Stimulated activated CD4-positive, alpha-beta T cell treated with anti-CD3 and anti-CD28 coated beads, Interleukin-2, amount 100 ng/mL, for 24 hours (primary cell): ENCODE measurements at regions not wholly inside any gene's neighbourhood (a gene's known extent, or its start where the extent isn't known, plus 50 kb on each side); places are given as distances from the start of the nearest gene placed in this dataset.

ENCODE experiments used
- DNase-seq, 2 donors: peaks; one replicate each; pipeline ENCODE4 v3.0.0-alpha.2; 2020

DNA sequence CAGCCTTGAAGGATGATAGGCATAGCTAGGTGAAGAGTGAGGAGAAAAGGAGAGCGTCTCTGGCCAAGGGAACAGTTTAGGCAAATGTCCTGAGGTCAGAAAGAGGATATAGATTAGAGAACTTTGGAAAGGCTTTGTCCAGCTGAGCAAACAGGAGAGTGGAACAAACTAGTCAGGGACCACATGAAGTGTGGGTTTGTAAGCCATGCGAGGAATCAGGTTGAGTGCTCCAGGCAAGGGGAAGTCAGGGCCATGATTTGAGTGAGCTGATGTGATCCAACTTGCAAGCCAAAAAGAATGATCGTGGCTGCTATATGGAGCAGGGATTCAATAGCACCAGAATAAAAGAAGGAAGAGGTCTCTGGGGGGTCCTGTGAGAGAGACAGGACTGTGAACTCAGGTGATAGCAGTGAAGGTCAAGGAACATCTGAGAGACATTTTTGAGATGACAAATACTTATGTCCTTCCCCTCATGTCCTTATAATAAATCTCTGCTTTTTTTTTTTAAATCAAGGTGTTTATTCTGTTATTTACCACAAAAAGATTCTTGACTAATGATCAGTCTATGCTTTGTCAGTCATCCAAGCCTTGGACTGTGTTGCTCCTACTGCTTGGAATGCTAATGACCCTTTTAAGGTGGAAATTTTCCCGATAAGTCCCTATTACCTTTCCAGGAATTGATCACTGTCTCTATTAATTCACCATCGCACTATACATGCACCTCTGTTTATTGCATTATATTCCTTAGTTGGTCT, 472.6 kb downstream of the TXNL1 start:
- no peak for DNase-seq

DNA sequence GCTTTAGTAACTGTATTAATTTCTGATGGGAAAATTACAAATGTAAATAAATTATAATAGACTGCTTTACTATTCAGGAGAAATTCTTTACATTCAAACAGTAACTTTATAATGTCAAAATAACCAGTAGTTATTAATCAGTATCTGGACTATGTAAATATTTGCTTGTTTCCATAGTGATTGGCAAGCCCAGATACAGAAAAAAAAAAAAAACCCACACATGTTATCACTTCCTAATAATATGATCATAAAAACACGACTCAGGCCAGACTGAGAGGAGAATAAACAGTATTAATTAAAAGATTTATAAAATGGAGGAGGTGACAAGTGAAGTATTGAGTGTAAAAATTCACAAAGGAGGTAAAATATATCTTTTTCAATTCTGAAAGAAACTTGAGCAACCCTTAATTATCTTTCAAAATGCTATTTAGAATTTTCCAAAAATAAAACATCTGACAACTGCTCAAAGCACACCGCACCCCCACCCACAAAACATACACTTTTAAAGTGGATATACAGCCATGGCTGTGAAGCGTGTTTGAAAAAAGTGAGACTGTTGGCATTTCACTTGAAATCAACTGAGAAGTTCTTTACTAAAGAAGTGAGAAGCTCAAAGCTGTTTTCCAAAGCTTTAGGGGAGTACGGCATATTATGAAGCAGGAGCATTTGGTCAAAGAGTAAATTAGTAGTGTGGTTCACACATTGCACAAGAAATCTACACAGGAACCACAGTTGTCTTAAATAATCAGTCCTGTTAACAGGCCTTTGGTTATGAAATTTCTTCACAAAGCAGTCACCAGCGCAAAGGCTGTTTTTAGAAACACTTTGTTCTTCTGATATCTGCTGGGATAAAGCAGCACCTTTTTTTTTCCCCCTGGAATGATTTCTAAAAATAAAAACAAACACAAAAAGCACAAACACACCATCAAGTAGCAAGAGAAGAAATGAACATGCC, 475.8 kb downstream of the TXNL1 start:
- no peak for DNase-seq

DNA sequence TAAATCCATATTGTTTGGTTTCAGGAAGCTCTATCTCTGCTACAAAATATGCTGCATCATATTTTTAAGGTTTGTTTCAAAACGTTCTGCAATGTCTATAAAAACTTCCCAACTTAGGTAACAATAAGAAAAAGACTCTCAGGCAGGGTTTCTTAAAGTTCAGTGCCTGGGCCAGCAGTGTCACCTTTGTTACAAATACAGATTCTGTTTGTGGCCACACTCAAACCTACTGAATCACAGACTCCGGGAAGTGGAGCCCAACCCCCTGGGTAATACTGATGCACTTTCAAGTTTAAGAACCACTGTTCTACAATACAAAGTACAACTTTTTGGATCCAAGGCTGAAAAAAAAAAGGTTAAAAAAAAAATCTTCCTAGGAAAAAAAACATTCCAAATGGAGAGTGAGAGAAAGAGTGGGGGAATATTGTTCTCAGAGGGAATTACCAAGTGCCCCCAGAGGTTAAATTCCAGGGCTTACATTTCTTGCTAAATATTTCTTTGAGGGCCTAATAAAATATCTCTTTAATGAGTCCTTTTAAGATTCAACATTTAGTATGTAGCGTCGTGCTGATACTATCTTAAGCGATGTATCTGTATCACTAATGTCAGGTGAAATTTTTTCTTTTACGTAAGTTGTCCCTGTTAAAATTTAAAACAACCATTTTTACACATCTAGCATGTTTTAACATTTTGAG, 476.7 kb downstream of the TXNL1 start:
- DNase-seq, result no peak

DNA sequence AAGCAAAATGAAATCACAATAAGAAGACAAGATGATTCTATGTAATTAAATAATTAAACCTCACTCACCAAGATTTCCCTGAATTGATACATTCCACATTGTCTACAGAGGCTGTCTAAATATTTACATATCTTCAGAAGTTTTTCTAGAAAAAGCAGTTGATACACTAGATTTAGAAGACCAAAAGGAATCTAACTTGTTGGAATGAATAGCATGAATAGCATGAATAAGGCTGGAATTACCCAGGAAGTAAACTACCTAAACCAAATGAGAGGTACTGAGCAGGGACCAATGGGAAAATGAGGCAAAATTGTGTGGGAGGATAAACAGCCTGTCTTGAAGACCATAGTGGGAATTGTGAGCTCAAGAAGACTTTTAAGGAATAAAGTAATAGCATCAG, 479.7 kb downstream of the TXNL1 start:
- DNase-seq, result no peak

DNA sequence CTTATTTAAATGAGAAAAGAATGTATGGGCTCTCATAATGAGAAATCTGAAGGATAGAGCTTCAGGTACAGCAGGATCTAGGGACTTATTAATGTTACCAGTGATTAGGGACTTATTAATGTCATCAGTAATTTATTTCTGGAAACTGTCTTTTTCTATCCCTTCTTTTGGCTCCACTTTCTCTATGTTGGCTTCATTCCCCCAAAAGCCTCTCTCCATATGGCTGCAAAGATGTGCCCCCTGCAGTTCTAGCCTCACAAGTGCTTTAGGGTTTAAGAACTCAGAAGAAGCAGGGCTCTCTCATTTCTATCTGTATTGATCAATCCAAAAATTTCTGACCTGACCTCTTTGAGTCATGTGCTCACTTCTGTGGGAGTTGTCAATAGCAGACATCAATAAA, 480.9 kb downstream of the TXNL1 start:
- DNase-seq, result no peak

DNA sequence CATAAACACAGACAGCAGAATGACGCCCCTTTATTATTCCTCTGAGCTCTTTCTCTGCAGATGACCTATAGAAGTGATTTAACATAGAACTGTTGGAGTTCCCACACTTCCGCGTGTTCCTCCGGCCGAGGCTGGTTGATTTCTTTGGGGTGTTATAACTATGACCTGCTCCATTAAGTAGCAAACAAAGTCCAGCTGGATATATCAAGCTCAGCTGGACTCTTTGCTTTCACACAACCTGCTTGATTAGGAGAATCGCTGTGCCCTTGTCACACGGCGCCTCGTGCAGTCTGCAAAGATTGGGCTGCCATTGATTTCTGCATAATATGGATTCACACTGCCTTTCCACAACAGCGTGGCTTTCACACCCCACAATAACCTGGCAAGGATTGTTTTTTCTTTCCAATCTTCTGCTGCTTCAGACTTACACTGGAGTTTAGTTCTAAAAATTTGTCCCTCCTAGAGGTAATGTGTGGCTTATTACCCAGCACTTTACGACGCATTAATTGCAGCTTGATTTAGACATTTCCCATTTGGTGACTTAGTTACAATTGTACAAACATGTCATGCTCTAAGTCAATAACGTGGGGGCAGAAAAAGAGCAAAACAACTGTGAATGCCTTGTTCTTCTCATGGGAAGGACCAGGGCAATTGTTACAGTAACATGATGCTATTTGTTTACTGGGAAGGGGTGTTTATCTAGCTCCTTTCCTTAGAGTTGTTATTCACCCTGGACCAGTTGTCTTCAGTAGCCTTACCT, 485.7 kb downstream of the TXNL1 start:
- DNase-seq, result no peak

DNA sequence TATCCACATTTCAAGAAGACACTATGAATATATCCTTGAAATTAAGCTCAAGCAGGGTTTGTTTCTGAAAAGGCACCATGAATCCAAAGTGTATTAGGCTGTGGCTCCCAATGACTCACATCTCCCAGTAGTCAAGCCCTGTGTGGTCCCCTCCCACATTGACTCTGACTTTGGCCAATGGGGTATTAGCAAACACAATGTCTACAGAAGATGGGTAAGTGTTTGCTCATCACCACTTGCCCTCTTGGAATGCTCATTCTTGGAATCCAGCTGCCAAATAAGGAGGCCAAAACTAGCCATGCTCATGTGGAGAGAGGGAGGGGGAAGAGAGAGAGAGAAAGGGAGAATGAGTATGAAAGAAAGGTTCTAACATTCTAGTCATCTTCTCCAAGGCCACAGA, 490.0 kb downstream of the TXNL1 start:
- no peak for DNase-seq

DNA sequence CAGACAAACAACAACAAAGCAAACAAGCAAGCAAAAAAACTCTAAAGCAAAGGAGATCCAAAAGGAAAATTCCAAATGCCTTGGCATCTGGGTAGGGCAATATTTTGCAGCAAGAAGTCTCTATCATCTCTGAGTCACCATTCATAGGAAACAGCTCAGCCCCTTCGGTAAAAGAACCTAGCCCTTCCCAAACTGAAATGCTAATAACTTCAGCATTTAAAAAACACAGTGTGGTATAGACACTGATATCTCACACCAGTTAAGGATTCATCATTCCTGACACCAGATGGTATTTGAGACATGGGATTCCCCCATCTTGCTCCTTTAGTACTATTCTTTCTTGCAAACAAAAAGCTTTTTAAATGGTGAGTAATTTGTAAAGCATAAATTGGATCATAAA, 491.8 kb downstream of the TXNL1 start:
- no peak for DNase-seq

DNA sequence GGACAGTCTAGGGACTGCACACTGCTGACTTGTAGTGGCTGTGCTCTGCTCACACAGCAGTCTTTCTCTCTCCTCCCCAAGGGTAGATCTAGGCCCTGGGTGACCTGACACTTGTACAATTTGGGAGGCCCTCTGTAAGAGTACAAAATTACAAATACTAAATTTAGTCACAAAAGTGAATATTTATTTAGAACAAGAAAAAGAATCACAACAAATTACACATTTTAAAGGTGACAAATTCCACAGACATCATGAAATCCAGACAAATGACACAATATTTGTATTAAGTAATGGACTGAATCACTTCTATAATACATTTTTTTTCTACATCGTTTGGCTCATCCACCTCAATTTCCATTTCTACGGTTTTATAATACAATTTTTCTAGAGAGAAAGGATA, 496.4 kb downstream of the TXNL1 start:
- no peak for DNase-seq

DNA sequence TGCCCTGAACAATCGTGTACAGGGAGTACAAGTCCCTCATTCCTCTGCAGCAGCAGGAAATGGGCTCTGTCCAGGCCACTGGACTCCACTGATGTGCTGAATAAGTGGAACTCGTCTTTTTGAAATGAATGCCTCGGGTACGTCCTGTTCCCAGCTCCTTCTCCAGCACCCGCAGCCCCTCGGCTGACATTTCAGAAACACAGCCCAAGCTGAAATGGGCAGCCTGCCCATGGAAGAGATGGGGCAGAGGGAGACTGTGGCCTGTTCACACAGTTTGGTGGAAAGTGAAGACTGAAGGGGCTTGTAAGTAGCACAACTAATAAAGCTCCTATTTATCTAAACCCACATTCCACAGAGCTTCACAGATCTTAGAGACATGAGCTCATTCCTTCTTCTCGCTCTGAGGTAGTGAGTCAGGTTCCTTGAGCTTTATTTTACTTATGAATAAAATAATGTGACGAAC, 498.6 kb downstream of the TXNL1 start:
- no peak for DNase-seq

DNA sequence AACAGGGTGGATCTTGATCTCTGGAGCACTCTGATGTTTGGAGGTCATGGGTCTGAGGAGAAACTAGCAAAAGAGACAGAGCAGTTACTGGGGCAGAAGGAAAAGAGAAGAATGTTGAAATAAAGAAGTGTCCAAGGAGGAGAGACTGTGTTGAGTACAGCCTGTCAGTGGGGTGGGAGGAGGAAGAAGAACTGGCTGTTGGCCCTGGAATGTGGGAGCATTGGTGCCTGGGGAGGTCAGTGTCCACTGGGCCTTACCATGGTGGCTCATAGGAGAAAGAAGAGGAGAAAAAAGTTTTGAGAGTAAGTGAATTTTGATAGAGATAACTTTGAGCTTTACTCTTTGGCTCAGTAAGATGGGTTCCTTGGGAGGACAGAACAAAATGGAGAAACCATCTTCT, 499.0 kb downstream of the TXNL1 start:
- DNase-seq, result no peak

DNA sequence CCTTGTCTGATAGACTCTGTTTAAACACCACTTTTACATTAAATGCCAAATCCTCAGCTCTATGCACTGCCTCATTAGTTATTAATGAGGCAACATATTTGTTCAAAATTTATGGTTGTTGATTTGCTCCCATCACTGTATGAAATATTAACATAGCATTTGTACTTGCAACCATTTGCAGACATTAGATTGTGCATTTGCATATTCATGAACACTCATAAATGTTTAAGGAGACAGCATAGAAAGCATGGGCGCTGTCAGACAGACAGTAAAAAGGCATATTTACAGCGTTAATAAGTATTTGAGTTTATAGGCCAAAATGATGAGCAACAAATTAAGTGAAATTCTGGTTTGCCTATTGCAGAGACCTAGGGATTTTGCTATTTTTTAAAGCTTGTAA, 502.3 kb downstream of the TXNL1 start:
- no peak for DNase-seq

DNA sequence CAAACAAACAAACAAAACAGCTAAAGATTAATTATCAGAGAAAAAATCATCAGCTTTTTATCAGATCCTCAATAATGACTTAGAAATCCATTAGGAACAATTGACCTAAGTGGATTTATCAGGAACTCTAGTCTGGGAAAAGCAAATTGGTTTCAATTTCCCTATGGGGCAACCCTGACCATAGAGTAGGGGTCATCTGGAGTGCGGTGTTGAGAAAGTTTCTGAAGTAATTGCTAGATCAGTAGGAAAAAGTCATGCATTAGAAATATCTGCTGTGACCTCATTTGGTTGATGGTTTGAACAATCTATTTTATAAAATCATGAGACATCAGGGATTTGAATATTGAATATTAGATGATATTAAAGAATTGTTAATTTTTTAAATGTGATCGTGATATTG, 507.9 kb downstream of the TXNL1 start:
- DNase-seq, result no peak

DNA sequence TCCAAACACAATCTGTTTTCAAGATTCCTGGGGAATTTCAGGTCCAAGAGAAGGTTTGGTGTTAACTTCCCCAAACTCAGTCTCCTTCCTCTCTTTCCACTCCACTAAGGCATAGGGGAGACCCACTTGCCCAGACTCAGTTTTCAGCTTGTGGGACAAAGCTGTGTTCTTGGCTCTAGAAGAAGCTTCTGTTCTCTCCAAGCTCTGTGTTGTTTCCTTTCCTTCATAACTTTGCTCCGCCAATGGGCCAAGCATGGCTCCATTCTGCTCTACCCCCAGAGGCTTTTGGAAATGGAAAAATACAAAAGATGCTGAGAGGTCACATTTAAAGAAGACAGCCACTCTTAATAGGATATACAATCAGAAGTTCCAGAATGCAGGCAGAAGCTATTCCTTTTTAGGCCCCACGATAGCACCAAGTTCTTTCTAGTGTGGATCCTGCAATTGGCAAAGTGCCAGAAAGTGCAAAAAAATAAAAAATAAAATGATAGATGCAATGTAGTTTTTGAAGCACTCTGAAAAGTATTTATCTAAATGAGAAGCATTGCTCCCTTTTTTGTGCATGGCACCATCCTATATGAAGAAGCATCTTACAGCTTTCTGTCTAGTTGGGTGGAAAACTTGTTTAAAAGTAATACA, 510.1 kb downstream of the TXNL1 start:
- no peak for DNase-seq

DNA sequence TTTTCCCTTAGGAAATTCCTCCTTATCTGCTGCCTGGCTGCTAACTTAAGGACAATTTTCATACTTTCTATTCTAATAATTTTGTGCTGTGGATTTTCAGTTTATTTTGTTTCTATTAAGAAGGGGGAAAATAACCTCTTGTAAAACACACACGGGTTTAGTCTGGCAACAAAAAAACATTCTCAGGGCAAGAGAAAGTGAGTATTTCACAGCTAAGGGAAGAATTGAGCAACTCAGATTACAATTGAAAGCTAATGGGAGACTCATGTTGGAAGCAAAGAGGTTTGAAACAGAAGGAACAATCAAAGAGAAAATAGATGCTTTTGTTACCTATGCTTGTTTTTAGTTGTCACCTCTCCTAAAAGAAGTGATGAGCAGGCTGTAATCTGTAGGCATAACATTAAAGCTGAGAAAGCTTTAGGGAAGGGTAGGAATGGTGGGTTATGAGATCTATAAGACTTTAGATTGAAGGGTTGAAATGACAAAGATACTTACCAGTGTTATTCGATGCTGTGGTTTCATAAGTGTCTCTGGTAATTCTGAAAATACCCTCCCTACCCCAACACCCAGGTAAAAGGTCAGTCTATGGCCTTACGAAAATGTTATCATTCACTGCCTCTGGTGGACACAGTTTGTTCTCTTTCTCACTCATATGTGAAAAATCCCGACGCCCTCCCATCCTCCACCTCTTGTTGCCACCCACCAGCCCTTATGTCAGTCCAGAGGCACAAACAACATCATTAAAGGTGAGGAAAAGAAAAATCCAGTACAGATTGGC, 510.9 kb downstream of the TXNL1 start:
- no peak for DNase-seq

DNA sequence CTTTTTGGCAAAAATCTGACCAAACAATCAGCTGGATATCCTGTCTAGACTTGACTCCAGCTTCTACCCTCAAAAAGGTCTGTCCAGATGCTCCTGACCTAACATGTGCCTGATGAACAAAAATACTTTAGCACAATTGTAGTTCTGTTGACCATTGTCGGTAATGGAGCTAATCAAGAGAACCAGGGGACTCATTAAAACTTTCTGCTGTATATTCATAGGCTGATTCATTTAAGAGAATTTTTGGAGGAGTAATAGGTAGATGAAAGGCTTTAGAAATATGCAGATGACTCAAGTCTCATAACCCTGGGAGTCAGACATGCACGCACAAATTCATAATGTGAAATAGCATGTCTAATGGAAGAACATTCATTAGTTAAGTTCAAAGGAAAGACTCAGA, 514.2 kb downstream of the TXNL1 start:
- DNase-seq, result no peak

DNA sequence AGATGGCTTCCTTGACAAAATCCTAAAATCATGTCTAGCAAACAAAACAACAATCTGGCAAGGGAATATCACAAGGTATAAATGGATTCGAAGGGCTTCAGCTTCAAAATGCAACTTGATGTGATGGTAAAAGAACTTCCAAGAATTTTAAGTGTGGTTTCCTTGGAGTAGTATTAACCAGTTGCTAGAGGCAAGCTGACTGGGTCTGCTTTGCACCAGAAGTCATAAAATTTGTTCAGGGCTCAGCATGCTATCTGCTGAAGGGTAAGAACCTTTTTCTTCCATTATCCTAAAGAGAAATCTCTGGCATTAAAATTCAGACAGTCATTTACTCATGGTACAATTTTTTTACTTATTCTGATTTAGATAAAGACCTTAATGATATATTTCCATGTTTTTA, 516.7 kb downstream of the TXNL1 start:
- DNase-seq, result no peak

DNA sequence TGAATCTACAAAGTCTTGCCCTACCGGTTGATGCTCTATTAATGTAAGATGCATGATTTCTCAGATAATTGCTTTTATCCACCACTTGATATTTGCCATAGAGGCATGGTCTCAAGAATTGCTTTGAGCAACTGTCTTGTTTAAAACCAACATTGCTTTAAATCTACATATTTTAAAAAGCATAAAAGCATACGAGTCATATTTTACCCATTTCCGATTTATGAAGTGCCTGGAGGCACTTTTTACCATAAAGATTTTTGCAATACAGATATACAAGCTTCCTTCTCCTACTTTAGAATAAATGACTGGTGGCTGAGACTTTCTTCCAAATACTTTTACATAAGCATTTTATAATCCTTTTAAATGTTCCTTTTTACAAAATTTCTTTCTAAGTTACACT, 517.6 kb downstream of the TXNL1 start:
- no peak for DNase-seq

DNA sequence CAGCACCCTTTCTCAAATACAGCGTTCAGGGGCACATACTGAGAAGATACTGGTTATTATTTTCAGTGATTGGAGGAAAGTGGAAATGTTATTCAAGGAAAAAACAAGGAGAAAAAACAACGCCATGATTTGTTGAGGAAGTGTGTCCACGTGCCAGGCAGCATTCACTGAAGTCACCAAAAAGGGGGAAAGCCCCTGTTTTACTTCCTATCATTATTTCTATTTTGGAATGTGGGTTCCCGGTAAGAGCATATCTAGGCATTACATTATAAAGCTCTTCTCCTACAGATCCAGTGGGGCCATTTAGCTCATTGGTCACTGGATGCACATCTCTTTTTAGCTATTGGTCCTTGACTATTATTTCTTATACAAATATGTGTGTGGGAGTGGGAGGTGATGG, 518.7 kb downstream of the TXNL1 start:
- no peak for DNase-seq

DNA sequence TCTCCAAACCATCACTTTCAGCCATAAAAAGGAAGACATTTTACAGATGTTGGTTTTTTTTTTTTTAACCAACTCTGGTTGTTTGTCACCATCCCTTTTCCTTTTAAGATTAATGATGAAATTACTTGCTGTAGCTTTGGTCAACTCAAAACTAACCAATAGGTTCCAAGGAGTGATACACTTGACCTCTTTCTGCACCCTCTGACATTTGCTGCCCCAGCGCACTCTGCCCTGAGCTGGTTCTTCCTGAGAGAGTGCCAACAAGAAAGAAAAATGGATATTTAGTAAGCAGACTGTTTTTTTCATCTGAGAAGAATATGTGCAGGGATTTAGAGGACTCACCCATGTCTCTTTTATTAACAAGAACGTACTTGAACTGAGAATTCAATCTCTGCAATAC, 520.0 kb downstream of the TXNL1 start:
- no peak for DNase-seq
